Breast epithelium (tissue), 4 donors: ENCODE measurements at regions not wholly inside any gene's neighbourhood (a gene's known extent, or its start where the extent isn't known, plus 50 kb on each side); places are given as distances from the start of the nearest gene placed in this dataset.
A peak's percentile ranks its signal among the peaks of the same experiment; 100 is the strongest.

Experiments
- DNase-seq, 2 donors: peaks; one replicate each; pipeline ENCODE4 v3.0.0-alpha.2; 2019; ENCODE audit warnings: low spot score in 2 of 2
- H3K27ac ChIP-seq, 2 donors: fragments of 200-600 bp; sonication (generic) in 1 of 2; one replicate each; pipeline ENCODE4 v1.5.1; 2016 to 2019; ENCODE audit warnings: mild to moderate bottlenecking in 1 of 2
- H3K27me3 ChIP-seq, 2 donors: fragments of 200-600 bp; sonication (generic) in 1 of 2; one replicate each; pipeline versions ENCODE4 v1.5.1 to v1.6.0; 2017 to 2019; ENCODE audit warnings: control low read depth in 1 of 2, mild to moderate bottlenecking in 1 of 2
- H3K36me3 ChIP-seq: fragments of 200-600 bp; one replicate; pipeline ENCODE4 v1.5.1; 2019
- H3K4me1 ChIP-seq, 2 donors: fragments of 200-600 bp; sonication (generic); one replicate each; pipeline ENCODE4 v1.5.1; 2016 to 2019; ENCODE audit warnings: control low read depth in 1 of 2
- H3K4me3 ChIP-seq, 3 donors: fragments of 200-600 bp; sonication (generic); 1 replicate in 2 of 3; 2 replicates in 1 of 3; pipeline ENCODE4 v1.5.1; 2016 to 2019; ENCODE audit warnings: mild to moderate bottlenecking in 3 of 3, moderate library complexity in 2 of 3
- H3K9me3 ChIP-seq, 2 donors: fragments of 200-600 bp; sonication (generic) in 1 of 2; one replicate each; pipeline ENCODE4 v1.5.1; 2016 to 2019; ENCODE audit warnings: control low read depth in 1 of 2
- CTCF ChIP-seq, 3 donors: fragments of 450-650 bp; IDR thresholded peaks; one replicate each; pipeline ENCODE4 v1.5.1; 2016 to 2017; ENCODE audit warnings: antibody characterized with exemption in 3 of 3, mild to moderate bottlenecking in 3 of 3, moderate library complexity in 3 of 3
- POLR2A ChIP-seq: fragments of 450-650 bp; IDR thresholded peaks from one replicate; pipeline ENCODE4 v1.6.1; 2016; ENCODE audit warnings: antibody characterized with exemption, mild to moderate bottlenecking, moderate library complexity
- POLR2AphosphoS5 ChIP-seq, 3 donors: sonication (generic); formaldehyde crosslinking; IDR thresholded peaks; one replicate each; pipeline ENCODE4 v1.6.1; 2017; ENCODE audit warnings: antibody characterized with exemption in 3 of 3
- intact Hi-C: fragments of 100-400 bp; cut with DNase I; formaldehyde crosslinking; loops from one replicate; pipeline ENCODE4 v1.15.1; 2023; ENCODE audit warnings: low total_unique reads

- H3K36me3 ChIP-seq = no peaks in the 10 kb centered on the region
- H3K27ac ChIP-seq = no peak overlapping the region
- no peaks in the 10 kb centered on the region for H3K4me1 ChIP-seq
- TF ChIP-seq POLR2AphosphoS5 (IDR thresholded peaks at IDR 0.05) (no peak), POLR2A (no peak), CTCF (IDR thresholded peaks at IDR 0.05) (no peak)
- no peak for DNase-seq
- H3K27me3 ChIP-seq = no peaks in the 10 kb centered on the region
- H3K4me3 ChIP-seq = no peak overlapping the region
- H3K9me3 ChIP-seq = no peaks in the 10 kb centered on the region
- intact Hi-C loops = no loop called here
These were observed 194.0 kb downstream of the FAM76B start for GRCh38 chr11:95595541-95595940.

- no peak overlapping the region for H3K27ac ChIP-seq
- no peak overlapping the region for H3K4me3 ChIP-seq
- no peaks in the 10 kb centered on the region for H3K27me3 ChIP-seq
- no peaks in the 10 kb centered on the region for H3K36me3 ChIP-seq
- no peak for TF ChIP-seq POLR2A
- TF ChIP-seq CTCF (IDR thresholded peaks at IDR 0.05) = no peak
- no peak for TF ChIP-seq POLR2AphosphoS5 (IDR thresholded peaks at IDR 0.05)
- intact Hi-C loops = no loop called here
- no peaks in the 10 kb centered on the region for H3K9me3 ChIP-seq
- no peaks in the 10 kb centered on the region for H3K4me1 ChIP-seq
- DNase-seq = no peak
These were observed 196.5 kb downstream of the FAM76B start for GRCh38 chr11:95593111-95593510.

GRCh38 chr11:95592471-95592870, 197.1 kb downstream of the FAM76B start:
- Histone ChIP-seq H3K27ac (peak overlapping the region in 1 of 2 donors; percentile 23), H3K4me1 (no peaks in the 10 kb centered on the region), H3K27me3 (no peaks in the 10 kb centered on the region), H3K36me3 (no peaks in the 10 kb centered on the region), H3K9me3 (no peaks in the 10 kb centered on the region), H3K4me3 (no peak overlapping the region)
- TF ChIP-seq POLR2AphosphoS5 (IDR thresholded peaks at IDR 0.05) = no peak
- TF ChIP-seq CTCF (IDR thresholded peaks at IDR 0.05) = no peak
- no peak for TF ChIP-seq POLR2A
- no peak for DNase-seq
- intact Hi-C loops = no loop called here

- Histone ChIP-seq H3K9me3 (no peaks in the 10 kb centered on the region), H3K4me1 (no peaks in the 10 kb centered on the region), H3K36me3 (no peaks in the 10 kb centered on the region), H3K27ac (peak overlapping the region in 1 of 2 donors; percentile 15), H3K4me3 (no peak overlapping the region), H3K27me3 (no peaks in the 10 kb centered on the region)
- DNase-seq = no peak
- intact Hi-C loops = no loop called here
- TF ChIP-seq CTCF (IDR thresholded peaks at IDR 0.05) (no peak), POLR2A (no peak), POLR2AphosphoS5 (IDR thresholded peaks at IDR 0.05) (no peak)
These were observed 199.5 kb downstream of the FAM76B start for GRCh38 chr11:95589893-95590612.

GRCh38 chr11:95588821-95589220, 200.8 kb downstream of the FAM76B start:
- no peak for DNase-seq
- TF ChIP-seq POLR2A (no peak), POLR2AphosphoS5 (IDR thresholded peaks at IDR 0.05) (no peak), CTCF (IDR thresholded peaks at IDR 0.05) (no peak)
- H3K27me3 ChIP-seq = no peaks in the 10 kb centered on the region
- intact Hi-C loops = no loop called here
- H3K4me3 ChIP-seq = no peak overlapping the region
- H3K4me1 ChIP-seq = no peaks in the 10 kb centered on the region
- no peaks in the 10 kb centered on the region for H3K9me3 ChIP-seq
- H3K27ac ChIP-seq = no peak overlapping the region
- H3K36me3 ChIP-seq = no peaks in the 10 kb centered on the region
